Neural progenitor cell (in vitro differentiated cells): ENCODE measurements at regions not wholly inside any gene's neighbourhood (a gene's known extent, or its start where the extent isn't known, plus 50 kb on each side); places are given as distances from the start of the nearest gene placed in this dataset.
"Not testable (repeated sequence)": the region's sequence is repeated elsewhere in the genome, so short reads cannot be mapped to it uniquely, and the experiment has no call there.

Source experiments
- EZH2 ChIP-seq: fragments of 200-600 bp; sonication (generic); IDR thresholded peaks from 2 replicates; pipeline ENCODE4 v1.6.1; 2017; ENCODE audit warnings: antibody characterized with exemption, mild to moderate bottlenecking, moderate library complexity
- TF ChIP-seq, protein P1 (sequence below): fragments of 200-600 bp; sonication (generic); IDR thresholded peaks from 2 replicates; pipeline ENCODE4 v1.5.1; 2017; ENCODE audit warnings: antibody characterized with exemption, mild to moderate bottlenecking

DNA sequence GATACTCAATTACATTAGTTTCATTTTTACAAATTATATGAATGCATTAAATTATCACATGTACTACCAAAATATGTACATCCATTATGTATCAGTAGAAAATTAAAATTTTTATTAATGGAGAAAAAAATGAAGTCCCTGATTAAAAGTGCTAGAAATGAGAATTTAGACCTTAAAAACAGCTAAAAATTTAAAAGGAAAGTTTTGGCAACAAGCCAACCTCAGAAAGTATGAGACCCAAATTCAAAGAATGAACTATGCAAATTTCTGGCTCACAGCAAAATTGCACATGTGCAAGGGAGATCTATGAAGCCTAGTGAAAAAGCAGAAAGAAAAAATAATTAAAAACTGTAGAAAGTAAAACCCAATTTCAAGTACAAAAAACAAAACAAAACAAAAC is 725.1 kb upstream of the TPTE start:
- TF ChIP-seq, protein P1, sequence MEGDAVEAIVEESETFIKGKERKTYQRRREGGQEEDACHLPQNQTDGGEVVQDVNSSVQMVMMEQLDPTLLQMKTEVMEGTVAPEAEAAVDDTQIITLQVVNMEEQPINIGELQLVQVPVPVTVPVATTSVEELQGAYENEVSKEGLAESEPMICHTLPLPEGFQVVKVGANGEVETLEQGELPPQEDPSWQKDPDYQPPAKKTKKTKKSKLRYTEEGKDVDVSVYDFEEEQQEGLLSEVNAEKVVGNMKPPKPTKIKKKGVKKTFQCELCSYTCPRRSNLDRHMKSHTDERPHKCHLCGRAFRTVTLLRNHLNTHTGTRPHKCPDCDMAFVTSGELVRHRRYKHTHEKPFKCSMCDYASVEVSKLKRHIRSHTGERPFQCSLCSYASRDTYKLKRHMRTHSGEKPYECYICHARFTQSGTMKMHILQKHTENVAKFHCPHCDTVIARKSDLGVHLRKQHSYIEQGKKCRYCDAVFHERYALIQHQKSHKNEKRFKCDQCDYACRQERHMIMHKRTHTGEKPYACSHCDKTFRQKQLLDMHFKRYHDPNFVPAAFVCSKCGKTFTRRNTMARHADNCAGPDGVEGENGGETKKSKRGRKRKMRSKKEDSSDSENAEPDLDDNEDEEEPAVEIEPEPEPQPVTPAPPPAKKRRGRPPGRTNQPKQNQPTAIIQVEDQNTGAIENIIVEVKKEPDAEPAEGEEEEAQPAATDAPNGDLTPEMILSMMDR = not testable (repeated sequence)
- not testable (repeated sequence) for TF ChIP-seq EZH2
